Right atrium auricular region (tissue), 2 donors: ENCODE measurements at regions not wholly inside any gene's neighbourhood (a gene's known extent, or its start where the extent isn't known, plus 50 kb on each side); places are given as distances from the start of the nearest gene placed in this dataset.
A peak's percentile ranks its signal among the peaks of the same experiment; 100 is the strongest.

Source experiments
- DNase-seq: peaks from one replicate; pipeline ENCODE4 v3.0.0-alpha.2; 2019; ENCODE audit warnings: low spot score
- H3K27ac ChIP-seq, 2 donors: fragments of 200-600 bp; sonication (generic); 1 replicate in 1 of 2; 2 replicates in 1 of 2; pipeline ENCODE4 v1.5.1; 2016 to 2019
- H3K27me3 ChIP-seq, 2 donors: fragments of 200-600 bp; sonication (generic); one replicate each; pipeline versions ENCODE4 v1.5.1 to v1.6.0; 2017 to 2019
- H3K36me3 ChIP-seq: fragments of 200-600 bp; sonication (generic); one replicate; pipeline ENCODE4 v1.5.1; 2016
- H3K4me1 ChIP-seq, 2 donors: fragments of 200-600 bp; sonication (generic); one replicate each; pipeline versions ENCODE4 v1.5.1 to v1.6.0; 2017 to 2019
- H3K4me3 ChIP-seq, 2 donors: fragments of 200-600 bp; sonication (generic); 1 replicate in 1 of 2; 2 replicates in 1 of 2; pipeline ENCODE4 v1.5.1; 2017 to 2019; ENCODE audit warnings: mild to moderate bottlenecking in 1 of 2, moderate library complexity in 1 of 2
- H3K9me3 ChIP-seq, 2 donors: fragments of 200-600 bp; sonication (generic); one replicate each; pipeline ENCODE4 v1.5.1; 2019
- CTCF ChIP-seq, 2 donors: fragments of 200-600 bp; sonication (generic); IDR thresholded peaks; one replicate each; pipeline ENCODE4 v1.5.1; 2019; ENCODE audit warnings: antibody characterized with exemption in 2 of 2

DNA sequence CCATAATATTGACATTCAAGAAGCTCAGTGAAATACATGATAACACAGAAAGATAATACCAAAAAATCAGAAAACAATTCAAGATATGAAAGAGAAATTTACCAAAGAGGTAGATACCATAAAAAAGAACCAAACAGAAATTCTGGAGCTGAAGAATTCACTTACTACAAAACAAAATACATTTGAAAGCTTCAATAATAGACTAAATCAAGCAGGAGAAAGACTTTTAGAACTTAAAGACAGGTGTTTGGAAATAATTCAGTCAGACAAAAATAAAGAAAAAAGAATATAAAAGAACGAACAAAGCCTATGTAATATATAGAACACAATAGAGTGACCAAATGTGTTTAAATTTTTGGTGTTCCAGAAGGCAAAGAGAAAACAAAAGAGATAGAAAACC is 158.7 kb downstream of the MOBP start:
- H3K27me3 ChIP-seq: no peaks in the 10 kb centered on the region
- no peaks in the 10 kb centered on the region for H3K4me1 ChIP-seq
- no peak for TF ChIP-seq CTCF (IDR thresholded peaks at IDR 0.05)
- no peaks in the 10 kb centered on the region for H3K36me3 ChIP-seq
- H3K4me3 ChIP-seq: no peak overlapping the region
- peaks cover 0 to 24% of the 10 kb centered on the region in 2 donors for H3K9me3 ChIP-seq
- no peak overlapping the region for H3K27ac ChIP-seq
- DNase-seq: no peak

- H3K27me3 ChIP-seq: no peaks in the 10 kb centered on the region
- no peaks in the 10 kb centered on the region for H3K4me1 ChIP-seq
- DNase-seq: no peak
- H3K9me3 ChIP-seq: peaks cover 0 to 18% of the 10 kb centered on the region in 2 donors
- no peak overlapping the region for H3K4me3 ChIP-seq
- no peaks in the 10 kb centered on the region for H3K36me3 ChIP-seq
- H3K27ac ChIP-seq: no peak overlapping the region
- no peak for TF ChIP-seq CTCF (IDR thresholded peaks at IDR 0.05)
Observed at GRCh38 chr3:39631136-39631535, 163.7 kb downstream of the MOBP start.

DNA sequence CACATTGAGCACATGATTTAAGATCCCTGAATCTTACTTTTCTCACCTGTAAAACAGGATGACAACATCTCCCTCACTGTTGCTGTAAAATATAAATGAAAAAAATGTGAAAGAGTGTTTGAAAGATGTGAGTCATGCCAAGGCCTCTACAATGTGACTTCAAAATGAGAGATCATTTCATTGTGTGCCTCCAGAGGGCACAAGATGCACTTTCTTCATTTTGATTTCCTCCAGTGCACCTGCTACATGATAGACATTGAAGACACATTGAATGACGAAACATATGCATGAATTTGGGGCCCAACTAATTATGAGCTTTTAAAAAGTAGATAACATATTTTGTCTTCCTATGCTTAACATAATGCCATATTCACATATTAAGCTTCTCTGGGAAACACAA is 170.3 kb downstream of the MOBP start:
- no peaks in the 10 kb centered on the region for H3K27me3 ChIP-seq
- H3K9me3 ChIP-seq: no peaks in the 10 kb centered on the region
- peaks cover 0 to 3% of the 10 kb centered on the region in 2 donors for H3K4me1 ChIP-seq
- no peaks in the 10 kb centered on the region for H3K36me3 ChIP-seq
- no peak overlapping the region for H3K27ac ChIP-seq
- no peak for TF ChIP-seq CTCF (IDR thresholded peaks at IDR 0.05)
- no peak for DNase-seq
- no peak overlapping the region for H3K4me3 ChIP-seq

DNA sequence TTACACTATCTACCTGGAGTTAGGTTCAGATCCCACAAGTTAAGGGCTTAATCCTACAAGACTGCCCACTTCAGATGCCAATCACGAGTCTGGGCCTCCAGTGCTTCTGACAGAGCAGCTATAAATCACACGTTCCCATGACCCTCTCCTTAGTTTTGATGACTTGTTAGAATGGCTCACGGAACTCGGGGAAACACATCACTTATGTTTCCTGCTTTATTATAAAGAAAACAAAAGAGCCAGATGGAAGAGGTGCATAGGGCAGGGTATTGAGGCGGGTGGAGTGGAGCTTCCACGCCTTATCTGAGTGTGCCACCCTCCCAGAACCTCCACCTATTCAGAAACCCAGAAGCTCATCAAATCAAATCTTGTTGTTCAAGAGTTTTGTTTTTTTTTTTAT is 170.8 kb downstream of the MOBP start:
- Histone ChIP-seq H3K27me3 (no peaks in the 10 kb centered on the region), H3K36me3 (no peaks in the 10 kb centered on the region), H3K4me3 (no peak overlapping the region), H3K4me1 (peaks cover 0 to 3% of the 10 kb centered on the region in 2 donors), H3K9me3 (no peaks in the 10 kb centered on the region), H3K27ac (no peak overlapping the region)
- DNase-seq: no peak
- TF ChIP-seq CTCF (IDR thresholded peaks at IDR 0.05): no peak

DNA sequence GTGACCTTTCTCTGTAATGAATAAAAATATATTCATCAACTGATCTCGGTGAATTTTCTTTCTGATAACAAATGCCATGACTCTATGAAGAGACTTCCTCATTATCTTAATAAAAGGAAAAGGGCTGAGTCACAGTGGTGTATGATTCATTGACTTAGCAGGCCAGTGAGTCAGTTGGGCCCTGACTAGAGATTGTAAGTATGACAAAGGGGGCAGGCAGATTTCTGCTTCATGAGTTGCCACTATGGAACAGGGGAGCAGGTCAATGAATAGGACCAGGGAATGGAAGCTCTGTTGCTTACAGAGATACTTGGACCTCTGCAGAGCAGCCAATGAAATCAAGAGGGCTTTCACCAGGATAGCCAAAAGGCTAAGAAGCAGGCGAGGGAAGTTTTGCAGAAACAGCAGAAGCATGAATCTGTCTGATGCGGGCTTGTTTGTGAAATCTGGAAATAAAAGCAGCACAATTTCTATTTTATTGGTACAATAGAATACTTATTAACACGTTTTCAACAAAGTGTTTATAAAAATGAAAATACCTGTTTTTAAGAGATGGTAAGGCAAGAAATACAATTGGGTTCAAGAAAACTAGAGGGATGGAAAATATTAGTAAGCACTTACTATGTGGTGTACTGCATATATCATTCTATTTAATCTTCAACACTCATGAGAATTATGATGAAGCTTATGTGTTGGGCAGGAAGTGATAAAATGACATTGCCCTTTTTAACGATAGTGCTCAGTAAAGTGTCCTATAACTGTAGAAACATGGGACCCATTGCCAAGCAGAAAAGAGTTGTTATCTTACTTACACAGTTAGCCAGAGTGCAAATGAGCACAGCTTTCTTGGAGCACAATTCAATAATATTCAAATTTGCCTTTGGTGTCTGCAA is 169.8 kb upstream of the MYRIP start:
- H3K36me3 ChIP-seq: no peaks in the 10 kb centered on the region
- H3K4me1 ChIP-seq: peaks cover 0 to 3% of the 10 kb centered on the region in 2 donors
- no peaks in the 10 kb centered on the region for H3K9me3 ChIP-seq
- no peak overlapping the region for H3K4me3 ChIP-seq
- peak; percentile 59 for DNase-seq
- TF ChIP-seq CTCF (IDR thresholded peaks at IDR 0.05): no peak
- no peaks in the 10 kb centered on the region for H3K27me3 ChIP-seq
- no peak overlapping the region for H3K27ac ChIP-seq
